GM12878 (cell line): ENCODE measurements at regions not wholly inside any gene's neighbourhood (a gene's known extent, or its start where the extent isn't known, plus 50 kb on each side); places are given as distances from the start of the nearest gene placed in this dataset.

Source experiments
- ATAC-seq: fragments of 200-7000 bp; cut with Tn5 transposase; 3 replicates; pipeline ENCODE4 v1.9.1; 2020; ENCODE audit warnings: mild to moderate bottlenecking, moderate library complexity
- BruUV-seq: library from RNA; stranded (reverse); fragments of 400-500 nt; replicated peaks from 2 replicates; lab custom pipeline; 2021; lab: Mats Ljungman, UMichigan
- CTCF ChIA-PET: fragments of 300-600 bp; sonication (Branson Sonifier 250); formaldehyde crosslinking; extraction: SDS; loops from one replicate; lab custom pipeline; 2021; ENCODE audit warnings: inconsistent platforms; lab: Yijun Ruan, JAX
- POLR2A ChIA-PET: fragments of 350-600 bp; formaldehyde crosslinking; extraction: SDS; loops from one replicate; lab custom pipeline; 2021; ENCODE audit warnings: inconsistent platforms; lab: Charles Lee
- RAD21 ChIA-PET: fragments of 300-600 bp; sonication (Branson Sonifier 250); formaldehyde crosslinking; loops from one replicate; lab custom pipeline; 2023; ENCODE audit warnings: antibody characterized with exemption; ENCODE audit not compliant: unreplicated experiment; lab: Charles Lee
- SMC1A ChIA-PET: fragments of 300-600 bp; sonication (Branson Sonifier 250); formaldehyde crosslinking; loops from one replicate; lab custom pipeline; 2023; ENCODE audit not compliant: unreplicated experiment, uncharacterized antibody; lab: Charles Lee
- DNase-seq: peaks from one replicate; pipeline ENCODE4 v3.0.0-alpha.2; 2011; ENCODE audit warnings: low read depth, low spot score
- FAIRE-seq: peaks from 3 replicates; lab custom pipeline; 2011; peaks lifted over from hg19 to GRCh38; lab: Jason Lieb, UNC
- H2AFZ ChIP-seq: 2 replicates; pipeline ENCODE4 v1.6.0; 2011; ENCODE audit warnings: low read depth, low read length, control low read depth; ENCODE audit not compliant: control insufficient read depth
- H3K27ac ChIP-seq: 2 replicates; pipeline ENCODE4 v1.5.1; 2011; ENCODE audit warnings: control low read depth; ENCODE audit not compliant: control insufficient read depth, insufficient read depth
- H3K27me3 ChIP-seq, 2 experiments: replicated peaks in 1 of 2; 2 replicates each; pipeline versions ENCODE4 v1.6.0 to v1.6.1; 2011; ENCODE audit warnings: low read length in 1 of 2; ENCODE audit not compliant: control insufficient read depth in 2 of 2, insufficient read depth in 2 of 2
- H3K36me3 ChIP-seq, 2 experiments: 2 replicates each; pipeline ENCODE4 v1.5.1; 2011; ENCODE audit warnings: low read length in 1 of 2; ENCODE audit not compliant: control insufficient read depth in 2 of 2, insufficient read depth in 2 of 2
- H3K4me1 ChIP-seq: 2 replicates; pipeline ENCODE4 v1.6.1; 2011; ENCODE audit warnings: mild to moderate bottlenecking, low read length, moderate library complexity, mixed read lengths; ENCODE audit not compliant: control insufficient read depth, insufficient read depth
- H3K4me2 ChIP-seq: 2 replicates; pipeline ENCODE4 v1.6.0; 2011; ENCODE audit warnings: control low read depth; ENCODE audit not compliant: control insufficient read depth, insufficient read depth
- H3K4me3 ChIP-seq: fragments of 200-600 bp; sonication (generic); 2 replicates; pipeline ENCODE4 v1.5.1; 2016
- H3K79me2 ChIP-seq: 2 replicates; pipeline ENCODE4 v1.6.0; 2011; ENCODE audit warnings: low read length; ENCODE audit not compliant: control insufficient read depth, insufficient read depth
- H3K9ac ChIP-seq: 2 replicates; pipeline ENCODE4 v1.8.0; 2011; ENCODE audit warnings: low read length, control low read depth, mixed read lengths; ENCODE audit not compliant: control insufficient read depth, insufficient read depth
- H3K9me3 ChIP-seq: replicated peaks from 3 replicates; pipeline ENCODE4 v1.5.1; 2011; ENCODE audit warnings: mild to moderate bottlenecking, low read length; ENCODE audit not compliant: control insufficient read depth, insufficient read depth
- H4K20me1 ChIP-seq: 2 replicates; pipeline ENCODE4 v1.6.0; 2011; ENCODE audit not compliant: control insufficient read depth, insufficient read depth
- ATF7 ChIP-seq: fragments of 450-650 bp; IDR thresholded peaks from 2 replicates; pipeline ENCODE4 v1.6.1; 2016; ENCODE audit warnings: low read depth, mild to moderate bottlenecking
- BACH1 ChIP-seq: fragments of 450-650 bp; IDR thresholded peaks from 2 replicates; pipeline ENCODE4 v1.6.1; 2017; ENCODE audit warnings: mild to moderate bottlenecking, borderline replicate concordance
- CBX3 ChIP-seq: fragments of 200-600 bp; sonication (generic); IDR thresholded peaks from 2 replicates; pipeline ENCODE4 v1.6.1; 2016; ENCODE audit warnings: low read depth, borderline replicate concordance
- CEBPB ChIP-seq, 2 experiments: fragments of 150-350 bp in 1 of 2; IDR thresholded peaks; 2 replicates each; pipeline ENCODE4 v1.6.1; 2012 to 2014; ENCODE audit warnings: low read depth in 2 of 2, low read length in 2 of 2, borderline replicate concordance in 1 of 2, inconsistent platforms in 1 of 2
- ESRRA ChIP-seq: IDR thresholded peaks from 2 replicates; pipeline ENCODE4 v1.6.1; 2012; ENCODE audit warnings: mild to moderate bottlenecking, low read length, improper control_type of control experiment
- ETV6 ChIP-seq, 2 experiments: fragments of 450-650 bp in 1 of 2; IDR thresholded peaks in 1 of 2; conservative IDR thresholded peaks in 1 of 2; 2 replicates each; pipeline ENCODE4 v1.6.1; 2014; ENCODE audit warnings: antibody characterized with exemption in 1 of 2, borderline replicate concordance in 1 of 2, low read depth in 1 of 2, mild to moderate bottlenecking in 1 of 2, moderate library complexity in 1 of 2
- MTA2 ChIP-seq: fragments of 450-650 bp; IDR thresholded peaks from 2 replicates; pipeline ENCODE4 v1.6.1; 2016; ENCODE audit warnings: low read depth, mild to moderate bottlenecking, moderate library complexity
- NFYB ChIP-seq: IDR thresholded peaks from 2 replicates; pipeline ENCODE4 v1.6.1; 2011; ENCODE audit warnings: low read depth, mild to moderate bottlenecking, low read length, improper control_type of control experiment, moderate library complexity; ENCODE audit not compliant: insufficient read depth
- RELA ChIP-seq: fragments of 450-650 bp; IDR thresholded peaks from 2 replicates; pipeline ENCODE4 v1.8.0; 2014; ENCODE audit warnings: borderline replicate concordance; ENCODE audit not compliant: partially characterized antibody
- RFX5 ChIP-seq: IDR thresholded peaks from 2 replicates; pipeline ENCODE4 v1.6.1; 2011; ENCODE audit warnings: low read depth, low read length, improper control_type of control experiment
- TCF3 ChIP-seq: IDR thresholded peaks from 2 replicates; pipeline ENCODE4 v1.6.1; 2012; ENCODE audit warnings: low read depth, mild to moderate bottlenecking, low read length, borderline replicate concordance; ENCODE audit not compliant: insufficient read depth
- ZNF384 ChIP-seq: IDR thresholded peaks from 2 replicates; pipeline ENCODE4 v1.6.1; 2012; ENCODE audit warnings: low read depth, mild to moderate bottlenecking, low read length, improper control_type of control experiment, borderline replicate concordance
- ZNF687 ChIP-seq: fragments of 450-650 bp; IDR thresholded peaks from 2 replicates; pipeline ENCODE4 v1.6.1; 2017; ENCODE audit warnings: mild to moderate bottlenecking, moderate library complexity
- WGBS: methylation state at CpG from one replicate; pipeline ENCODE4 v1.1.6; 2016; ENCODE audit warnings: low lambda C conversion rate; ENCODE audit not compliant: insufficient replicate concordance, insufficient coverage; ENCODE audit errors: missing lambda C conversion rate; 5-methylcytosine and 5-hydroxymethylcytosine counted together
- in situ Hi-C: fragments of 300-500 bp; cut with MboI; formaldehyde crosslinking; loops from 9 replicates; pipeline ENCODE4 v1.14.3; 2018; ENCODE audit warnings: mixed read lengths
- intact Hi-C: fragments of 100-400 bp; cut with micrococcal nuclease; formaldehyde crosslinking; loops from one replicate; pipeline ENCODE4 v1.14.2; 2022; ENCODE audit not compliant: unreplicated experiment

DNA sequence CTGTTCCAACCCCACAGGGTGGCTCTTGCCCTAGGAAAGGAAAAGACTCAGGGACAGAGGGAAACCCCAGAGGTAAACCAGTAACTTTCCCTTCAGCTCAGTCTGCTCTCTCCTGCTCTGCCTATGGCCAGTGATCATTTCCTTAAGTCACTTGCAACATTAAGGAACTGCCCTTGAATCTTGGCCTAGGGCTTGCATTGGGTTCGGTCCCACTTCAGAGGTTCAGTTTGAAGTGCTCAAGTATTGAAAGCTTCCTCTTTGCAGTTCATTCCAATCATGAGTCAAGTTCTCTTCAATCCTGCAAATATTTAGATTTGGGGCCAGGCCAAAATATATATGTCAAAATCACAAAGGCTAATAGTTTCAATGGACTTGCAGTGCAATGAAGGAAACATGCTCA, 97.7 kb upstream of the IRF2BP2 start (continued):
- no peak for TF ChIP-seq ATF7
- no peak for TF ChIP-seq CBX3
- no peak for TF ChIP-seq ZNF384

DNA sequence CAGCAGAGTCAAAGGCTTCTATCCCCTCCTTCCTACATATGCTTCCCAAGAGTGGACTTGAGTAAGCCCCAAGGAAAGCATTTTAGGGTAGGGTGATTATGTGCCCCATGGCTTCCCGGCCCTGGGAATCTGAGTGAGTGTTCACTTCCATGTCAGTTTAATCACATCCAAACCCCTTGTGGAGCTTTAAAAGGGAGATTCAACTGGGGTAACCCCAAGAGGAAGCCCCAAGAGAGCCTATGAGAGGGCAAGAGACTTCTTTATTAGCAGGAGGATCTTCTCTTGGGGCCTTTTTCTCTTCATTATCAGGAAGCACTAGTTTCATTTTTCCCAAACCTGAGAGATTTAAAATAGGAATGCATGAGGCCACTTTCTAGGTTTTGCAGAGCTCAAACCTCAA, 97.0 kb upstream of the IRF2BP2 start:
- Histone ChIP-seq H3K79me2 (no peaks in the 10 kb centered on the region), H4K20me1 (no peaks in the 10 kb centered on the region), H3K9ac (no peak overlapping the region), H3K4me3 (no peak overlapping the region), H3K4me2 (no peak overlapping the region), H3K27ac (no peak overlapping the region), H3K9me3 (no peaks in the 10 kb centered on the region; the same call in 2 of the 3 replicates), H3K36me3 (no peaks in the 10 kb centered on the region), H2AFZ (no peak overlapping the region), H3K27me3 (no peaks in the 10 kb centered on the region), H3K4me1 (no peaks in the 10 kb centered on the region)
- FAIRE-seq: no peak
- intact Hi-C loops: no loop called here
- ChIA-PET POLR2A (interaction anchor here (0.6 to 2.0 kb wide), 4 partner anchors 9 to 108 kb away, joined by 3 to 8 read pairs (median 4); no protein-coding TSS in a partner anchor), CTCF (interaction anchor here (1.2 kb wide), 1 partner anchor 74 kb away, joined by 4 read pairs; no protein-coding TSS in a partner anchor), SMC1A (interaction anchor here (1.5 to 12.3 kb wide), 2 partner anchors 10 to 12 kb away, joined by 6 to 255 read pairs; no protein-coding TSS in a partner anchor), RAD21 (interaction anchor here (1.0 kb wide), 1 partner anchor 17 kb away, joined by 3 read pairs; no protein-coding TSS in a partner anchor)
- ATAC-seq: no peak
- 30% methylated on average over 1 of the region's 1 CpG for WGBS
- DNase-seq: no peak
- no TSS peak for BruUV-seq
- TF ChIP-seq RELA (no peak), RFX5 (no peak), NFYB (no peak), CEBPB (IDR thresholded peaks at IDR 0.05; ENCODE audit: borderline replicate concordance in 1 of 2, low read depth in 2 of 2, low read length in 2 of 2) (no peak), ETV6 (conservative IDR thresholded peaks at IDR 0.05 in 1 of 2, IDR thresholded peaks at IDR 0.05 in 1 of 2; ENCODE audit: borderline replicate concordance in 1 of 2, low read depth in 1 of 2) (no peak), BACH1 (no peak), TCF3 (no peak), ZNF687 (no peak), MTA2 (no peak), ESRRA (no peak)
- in situ Hi-C loops: no loop called here
